IMR-90 (cell line): ENCODE measurements at regions not wholly inside any gene's neighbourhood (a gene's known extent, or its start where the extent isn't known, plus 50 kb on each side); places are given as distances from the start of the nearest gene placed in this dataset.

Experiments
- ATAC-seq: fragments of 200-7000 bp; cut with Tn5 transposase; 2 replicates; pipeline ENCODE4 v1.9.1; 2020; ENCODE audit warnings: low read depth, mild to moderate bottlenecking, moderate library complexity
- BruUV-seq: library from RNA; stranded (reverse); fragments of 400-500 nt; replicated peaks from 2 replicates; lab custom pipeline; 2021; lab: Mats Ljungman, UMichigan
- CTCF ChIA-PET: fragments of 300-600 bp; formaldehyde crosslinking; extraction: SDS; loops from one replicate; lab custom pipeline; 2021; ENCODE audit warnings: antibody characterized with exemption; lab: Yijun Ruan, JAX
- POLR2A ChIA-PET: fragments of 300-600 bp; sonication (Branson Sonifier 250); formaldehyde crosslinking; loops from one replicate; lab custom pipeline; 2022; ENCODE audit warnings: antibody characterized with exemption; ENCODE audit not compliant: unreplicated experiment; lab: Charles Lee
- DNase-seq: peaks from one replicate; pipeline ENCODE4 v3.0.0; 2013
- H2AFZ ChIP-seq: replicated peaks from 2 replicates; pipeline ENCODE3; 2013; ENCODE audit warnings: low read length, mild to moderate bottlenecking; ENCODE audit not compliant: poor library complexity
- H2AK5ac ChIP-seq: 2 replicates; pipeline ENCODE4 v1.6.1; 2013; ENCODE audit warnings: low read depth, low read length, inconsistent platforms
- H2AK9ac ChIP-seq: replicated peaks from 2 replicates; pipeline ENCODE3; 2013; ENCODE audit warnings: mild to moderate bottlenecking, low read depth, low read length, moderate library complexity; ENCODE audit not compliant: poor library complexity
- H2BK120ac ChIP-seq: 2 replicates; pipeline ENCODE4 v1.6.1; 2013; ENCODE audit warnings: low read depth, low read length, inconsistent platforms
- H2BK15ac ChIP-seq: 3 replicates; pipeline ENCODE4 v1.6.1; 2013; ENCODE audit warnings: low read depth, low read length, inconsistent platforms
- H2BK20ac ChIP-seq: 2 replicates; pipeline ENCODE4 v1.6.1; 2013; ENCODE audit warnings: low read depth, mild to moderate bottlenecking, inconsistent platforms, low read length, moderate library complexity
- H2BK5ac ChIP-seq: 2 replicates; pipeline ENCODE4 v1.6.1; 2013; ENCODE audit warnings: mild to moderate bottlenecking, low read depth, low read length, inconsistent platforms; ENCODE audit not compliant: poor library complexity, severe bottlenecking
- H3K14ac ChIP-seq: replicated peaks from 2 replicates; pipeline ENCODE4 v1.6.1; 2013; ENCODE audit warnings: low read depth, low read length, inconsistent platforms
- H3K18ac ChIP-seq: 2 replicates; pipeline ENCODE4 v1.6.1; 2013; ENCODE audit warnings: low read depth, low read length, control low read depth
- H3K23ac ChIP-seq: 2 replicates; pipeline ENCODE4 v1.6.1; 2013; ENCODE audit warnings: low read depth, low read length, inconsistent platforms
- H3K27ac ChIP-seq: 2 replicates; pipeline ENCODE4 v1.5.1; 2013; ENCODE audit warnings: mild to moderate bottlenecking, control low read depth, low read length; ENCODE audit not compliant: insufficient read depth
- H3K27me3 ChIP-seq: 2 replicates; pipeline ENCODE4 v1.6.1; 2013; ENCODE audit warnings: low read length; ENCODE audit not compliant: control insufficient read depth, insufficient read depth
- H3K36me3 ChIP-seq: 2 replicates; pipeline ENCODE4 v1.6.1; 2013; ENCODE audit warnings: low read length, mixed read lengths; ENCODE audit not compliant: control insufficient read depth, insufficient read depth
- H3K4ac ChIP-seq: 2 replicates; pipeline ENCODE4 v1.6.1; 2013; ENCODE audit warnings: low read depth, low read length, inconsistent platforms
- H3K4me1 ChIP-seq: 2 replicates; pipeline ENCODE4 v1.6.1; 2013; ENCODE audit warnings: low read length, mixed read lengths; ENCODE audit not compliant: control insufficient read depth, insufficient read depth
- H3K4me2 ChIP-seq: 2 replicates; pipeline ENCODE4 v1.6.1; 2013; ENCODE audit warnings: low read depth, mild to moderate bottlenecking, control low read depth, low read length, moderate library complexity
- H3K4me3 ChIP-seq: 2 replicates; pipeline ENCODE4 v1.5.1; 2013; ENCODE audit warnings: low read depth, mild to moderate bottlenecking, control low read depth, low read length, moderate library complexity; ENCODE audit not compliant: insufficient read depth
- H3K56ac ChIP-seq: 2 replicates; pipeline ENCODE4 v1.6.1; 2013; ENCODE audit warnings: low read length, inconsistent platforms; ENCODE audit not compliant: insufficient read depth; ENCODE audit errors: extremely low read depth
- H3K79me1 ChIP-seq, 2 experiments: 2 replicates each; pipeline ENCODE4 v1.6.1; 2013; ENCODE audit warnings: low read length in 2 of 2, inconsistent platforms in 1 of 2, low read depth in 1 of 2
- H3K9ac ChIP-seq: 2 replicates; pipeline ENCODE4 v1.6.1; 2013; ENCODE audit warnings: low read depth, low read length, control low read depth
- H3K9me1 ChIP-seq: 2 replicates; pipeline ENCODE4 v1.6.1; 2013; ENCODE audit warnings: low read length, inconsistent platforms; ENCODE audit not compliant: insufficient read depth
- H3K9me3 ChIP-seq: 2 replicates; pipeline ENCODE4 v1.6.1; 2013; ENCODE audit warnings: low read length; ENCODE audit not compliant: control insufficient read depth, insufficient read depth
- H4K20me1 ChIP-seq: 2 replicates; pipeline ENCODE4 v1.6.1; 2013; ENCODE audit warnings: low read length, inconsistent platforms; ENCODE audit not compliant: insufficient read depth
- H4K5ac ChIP-seq: 2 replicates; pipeline ENCODE4 v1.6.1; 2013; ENCODE audit warnings: mild to moderate bottlenecking, low read depth, low read length, control low read depth
- H4K8ac ChIP-seq, 2 experiments: 2 replicates each; pipeline ENCODE4 v1.6.1; 2013; ENCODE audit warnings: low read depth in 2 of 2, low read length in 2 of 2, control low read depth in 1 of 2, inconsistent platforms in 1 of 2
- H4K91ac ChIP-seq: 2 replicates; pipeline ENCODE4 v1.6.1; 2013; ENCODE audit warnings: low read depth, low read length, inconsistent platforms; ENCODE audit not compliant: insufficient read depth
- CEBPB ChIP-seq: IDR thresholded peaks from 2 replicates; pipeline ENCODE4 v1.6.1; 2012; ENCODE audit warnings: low read depth, low read length, improper control_type of control experiment
- MAZ ChIP-seq: IDR thresholded peaks from 2 replicates; pipeline ENCODE4 v1.6.1; 2012; ENCODE audit warnings: low read depth, mild to moderate bottlenecking, low read length, improper control_type of control experiment, moderate library complexity, borderline replicate concordance
- RAD21 ChIP-seq: IDR thresholded peaks from 2 replicates; pipeline ENCODE4 v1.6.1; 2012; ENCODE audit warnings: low read length, improper control_type of control experiment
- RFX5 ChIP-seq: IDR thresholded peaks from 2 replicates; pipeline ENCODE4 v1.8.0; 2012; ENCODE audit warnings: low read depth, mild to moderate bottlenecking, low read length, moderate library complexity
- USF2 ChIP-seq: fragments of 150-350 bp; IDR thresholded peaks from 2 replicates; pipeline ENCODE4 v1.6.1; 2017; ENCODE audit warnings: mild to moderate bottlenecking, antibody characterized with exemption, low read length, low read depth
- WGBS, 2 experiments: methylation state at CpG; one replicate each; pipeline versions ENCODE4 v1.1.5 to v1.1.7; 2013; ENCODE audit warnings: missing lambda C conversion rate in 2 of 2; ENCODE audit not compliant: insufficient read length in 1 of 2; ENCODE audit errors: extremely low coverage in 2 of 2; 5-methylcytosine and 5-hydroxymethylcytosine counted together
- dilution Hi-C: fragments of 300-500 bp; cut with HindIII; formaldehyde crosslinking; loops from one replicate; pipeline ENCODE4 v1.14.3; 2018; ENCODE audit warnings: low sequenced_read_pairs; ENCODE audit not compliant: unreplicated experiment
- in situ Hi-C: fragments of 300-500 bp; cut with MboI; formaldehyde crosslinking; loops from 3 replicates; pipeline ENCODE4 v1.14.3; 2019; ENCODE audit warnings: low sequenced_read_pairs, inconsistent platforms, mixed read lengths
- intact Hi-C: fragments of 100-400 bp; cut with micrococcal nuclease; formaldehyde crosslinking; loops from 2 replicates; pipeline ENCODE4 v1.10.0; 2022
- TF ChIP-seq, protein P1 (sequence below): conservative IDR thresholded peaks from 2 replicates; pipeline ENCODE4 v1.5.1; 2012; ENCODE audit warnings: mild to moderate bottlenecking, low read depth, low read length, improper control_type of control experiment

GRCh38 chr2:48145845-48146452 is 168.5 kb upstream of the FOXN2 start:
- Histone ChIP-seq H3K18ac (peak overlapping the region; percentile 93), H3K14ac (0 out of 2 replicates have a peak overlapping the region, but pooled peaks have one; percentile 78), H3K4me2 (peak overlapping the region; percentile 37; the same call in 1 of the 2 replicates), H3K9ac (no peak overlapping the region), H3K79me1 (no peaks in the 10 kb centered on the region), H2BK5ac (no peak overlapping the region), H2AK5ac (peak overlapping the region; percentile 42; the same call in 1 of the 2 replicates), H2BK20ac (peak overlapping the region; percentile 54; the same call in 1 of the 2 replicates), H2BK15ac (peak overlapping the region; percentile 11; the same call in 1 of the 3 replicates), H4K20me1 (no peaks in the 10 kb centered on the region), H4K8ac (peak overlapping the region; percentile 55 to 88; a peak in 3 of 4 replicates), H4K91ac (peak overlapping the region; percentile 88), H3K23ac (no peak overlapping the region), H3K4me3 (no peak overlapping the region), H3K9me3 (no peaks in the 10 kb centered on the region), H3K56ac (no peak overlapping the region), H4K5ac (peak overlapping the region; percentile 99), H2AK9ac (no peak overlapping the region), H3K27ac (no peak overlapping the region), H2BK120ac (peak overlapping the region; percentile 60; the same call in 1 of the 2 replicates), H3K4me1 (peaks cover 5% of the 10 kb centered on the region), H3K36me3 (no peaks in the 10 kb centered on the region), H3K4ac (peak overlapping the region; percentile 71), H2AFZ (peak overlapping the region; percentile 69), H3K9me1 (no peaks in the 10 kb centered on the region), H3K27me3 (no peaks in the 10 kb centered on the region; the same call in 1 of the 2 replicates)
- WGBS, 2 experiments, result 45% methylated on average over 2 of the region's 6 CpGs; no CpG with 5 or more reads in 1 of the 2 experiments
- POLR2A ChIA-PET, result interaction anchor here (0.6 kb wide), 2 partner anchors 31 to 207 kb away, joined by 4 read pairs; no protein-coding TSS in a partner anchor
- dilution Hi-C loops (no loop called here), intact Hi-C loops (no loop called here), in situ Hi-C loops (no loop called here)
- TF ChIP-seq CEBPB (no peak), RAD21 (no peak), RFX5 (no peak), USF2 (no peak), MAZ (no peak)
- TF ChIP-seq, protein P1, sequence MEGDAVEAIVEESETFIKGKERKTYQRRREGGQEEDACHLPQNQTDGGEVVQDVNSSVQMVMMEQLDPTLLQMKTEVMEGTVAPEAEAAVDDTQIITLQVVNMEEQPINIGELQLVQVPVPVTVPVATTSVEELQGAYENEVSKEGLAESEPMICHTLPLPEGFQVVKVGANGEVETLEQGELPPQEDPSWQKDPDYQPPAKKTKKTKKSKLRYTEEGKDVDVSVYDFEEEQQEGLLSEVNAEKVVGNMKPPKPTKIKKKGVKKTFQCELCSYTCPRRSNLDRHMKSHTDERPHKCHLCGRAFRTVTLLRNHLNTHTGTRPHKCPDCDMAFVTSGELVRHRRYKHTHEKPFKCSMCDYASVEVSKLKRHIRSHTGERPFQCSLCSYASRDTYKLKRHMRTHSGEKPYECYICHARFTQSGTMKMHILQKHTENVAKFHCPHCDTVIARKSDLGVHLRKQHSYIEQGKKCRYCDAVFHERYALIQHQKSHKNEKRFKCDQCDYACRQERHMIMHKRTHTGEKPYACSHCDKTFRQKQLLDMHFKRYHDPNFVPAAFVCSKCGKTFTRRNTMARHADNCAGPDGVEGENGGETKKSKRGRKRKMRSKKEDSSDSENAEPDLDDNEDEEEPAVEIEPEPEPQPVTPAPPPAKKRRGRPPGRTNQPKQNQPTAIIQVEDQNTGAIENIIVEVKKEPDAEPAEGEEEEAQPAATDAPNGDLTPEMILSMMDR, result no peak
- BruUV-seq, result no TSS peak
- CTCF ChIA-PET, result no interaction called here
- DNase-seq (peak; percentile 30), ATAC-seq (peak; percentile 40; the same call in 1 of the 2 replicates)
